ENCODE measurements at regions not wholly inside any gene's neighbourhood (a gene's known extent, or its start where the extent isn't known, plus 50 kb on each side); places are given as distances from the start of the nearest gene placed in this dataset.

DNA sequence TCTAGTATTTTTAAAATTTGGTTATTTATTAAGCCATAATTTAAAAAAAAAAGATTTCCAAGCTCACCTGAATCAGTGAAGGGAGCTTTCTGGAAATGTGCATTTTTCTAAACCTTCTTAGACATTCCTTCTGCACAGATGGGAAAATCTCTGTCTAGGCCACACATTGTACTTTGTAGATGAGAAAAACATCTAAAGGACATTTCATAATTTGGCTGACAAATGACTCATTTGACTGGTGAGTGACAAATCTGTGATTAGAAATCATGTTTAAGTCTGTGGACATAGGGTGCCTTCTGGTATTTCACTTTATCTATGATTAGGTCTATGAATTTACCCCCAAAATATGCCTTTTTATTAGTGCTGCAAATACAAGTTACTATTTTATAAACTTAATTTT, 1044.9 kb upstream of the FLRT2 start:
- no peak for DNase-seq
- ATAC-seq (ENCODE audit: insufficient read depth, low FRiP score): no peak
- TF ChIP-seq, protein P1, sequence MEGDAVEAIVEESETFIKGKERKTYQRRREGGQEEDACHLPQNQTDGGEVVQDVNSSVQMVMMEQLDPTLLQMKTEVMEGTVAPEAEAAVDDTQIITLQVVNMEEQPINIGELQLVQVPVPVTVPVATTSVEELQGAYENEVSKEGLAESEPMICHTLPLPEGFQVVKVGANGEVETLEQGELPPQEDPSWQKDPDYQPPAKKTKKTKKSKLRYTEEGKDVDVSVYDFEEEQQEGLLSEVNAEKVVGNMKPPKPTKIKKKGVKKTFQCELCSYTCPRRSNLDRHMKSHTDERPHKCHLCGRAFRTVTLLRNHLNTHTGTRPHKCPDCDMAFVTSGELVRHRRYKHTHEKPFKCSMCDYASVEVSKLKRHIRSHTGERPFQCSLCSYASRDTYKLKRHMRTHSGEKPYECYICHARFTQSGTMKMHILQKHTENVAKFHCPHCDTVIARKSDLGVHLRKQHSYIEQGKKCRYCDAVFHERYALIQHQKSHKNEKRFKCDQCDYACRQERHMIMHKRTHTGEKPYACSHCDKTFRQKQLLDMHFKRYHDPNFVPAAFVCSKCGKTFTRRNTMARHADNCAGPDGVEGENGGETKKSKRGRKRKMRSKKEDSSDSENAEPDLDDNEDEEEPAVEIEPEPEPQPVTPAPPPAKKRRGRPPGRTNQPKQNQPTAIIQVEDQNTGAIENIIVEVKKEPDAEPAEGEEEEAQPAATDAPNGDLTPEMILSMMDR (IDR thresholded peaks at IDR 0.05; ENCODE audit: control extremely low read depth, extremely low read depth): no peak
- Histone ChIP-seq H3K9me3 (ENCODE audit: control insufficient read depth in 4 of 4, insufficient read depth in 3 of 4, low read length in 3 of 4) (no peaks in the 10 kb centered on the region), H3K4me1 (ENCODE audit: control insufficient read depth in 5 of 5, insufficient read depth in 5 of 5, low read length in 5 of 5) (no peaks in the 10 kb centered on the region), H3K27ac (ENCODE audit: low read depth in 1 of 2, low read length in 1 of 2) (no peak overlapping the region), H3K9ac (ENCODE audit: insufficient read depth in 1 of 2, low read length in 2 of 2) (no peak overlapping the region), H3K4me3 (no peak overlapping the region), H3K27me3 (ENCODE audit: control insufficient read depth in 3 of 3, insufficient read depth in 3 of 3, low read length in 2 of 3) (no peaks in the 10 kb centered on the region), H3K36me3 (ENCODE audit: control insufficient read depth in 4 of 4, insufficient read depth in 4 of 4, low read length in 4 of 4) (no peaks in the 10 kb centered on the region)

DNA sequence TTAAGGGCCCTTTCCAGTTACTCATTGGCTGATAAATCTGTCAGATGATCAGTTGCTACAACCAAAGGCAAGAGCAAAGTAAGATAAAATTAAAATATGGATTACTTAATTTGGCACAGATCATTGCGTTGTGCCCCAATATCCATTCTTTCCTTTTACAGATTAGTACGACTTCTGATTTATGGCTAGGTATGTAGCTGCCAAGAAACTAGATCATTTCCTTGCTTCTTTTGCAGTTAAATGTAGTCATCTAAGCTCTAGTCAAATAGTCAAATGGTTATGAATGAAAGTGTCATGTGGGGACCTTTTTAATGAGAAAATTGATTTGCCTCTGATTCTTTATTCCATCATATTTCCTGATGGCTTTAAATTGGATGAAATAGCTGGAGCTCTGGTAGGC, 1039.9 kb upstream of the FLRT2 start:
- no peak for DNase-seq
- peaks cover 0 to 2% (median 0%) of the 10 kb centered on the region in 4 donors for H3K9me3 ChIP-seq (ENCODE audit: control insufficient read depth in 4 of 4, insufficient read depth in 3 of 4, low read length in 3 of 4)
- no peak overlapping the region for H3K4me3 ChIP-seq
- no peak overlapping the region for H3K9ac ChIP-seq (ENCODE audit: insufficient read depth in 1 of 2, low read length in 2 of 2)
- H3K4me1 ChIP-seq (ENCODE audit: control insufficient read depth in 5 of 5, insufficient read depth in 5 of 5, low read length in 5 of 5): no peaks in the 10 kb centered on the region
- no peaks in the 10 kb centered on the region for H3K36me3 ChIP-seq (ENCODE audit: control insufficient read depth in 4 of 4, insufficient read depth in 4 of 4, low read length in 4 of 4)
- H3K27ac ChIP-seq (ENCODE audit: low read depth in 1 of 2, low read length in 1 of 2): no peak overlapping the region
- 56 to 79% methylated on average over 2 of the region's 2 CpGs for WGBS, 2 donors
- H3K27me3 ChIP-seq (ENCODE audit: control insufficient read depth in 3 of 3, insufficient read depth in 3 of 3, low read length in 2 of 3): no peaks in the 10 kb centered on the region
- ATAC-seq (ENCODE audit: insufficient read depth, low FRiP score): no peak
- TF ChIP-seq, protein P1 (IDR thresholded peaks at IDR 0.05; ENCODE audit: control extremely low read depth, extremely low read depth): no peak

DNA sequence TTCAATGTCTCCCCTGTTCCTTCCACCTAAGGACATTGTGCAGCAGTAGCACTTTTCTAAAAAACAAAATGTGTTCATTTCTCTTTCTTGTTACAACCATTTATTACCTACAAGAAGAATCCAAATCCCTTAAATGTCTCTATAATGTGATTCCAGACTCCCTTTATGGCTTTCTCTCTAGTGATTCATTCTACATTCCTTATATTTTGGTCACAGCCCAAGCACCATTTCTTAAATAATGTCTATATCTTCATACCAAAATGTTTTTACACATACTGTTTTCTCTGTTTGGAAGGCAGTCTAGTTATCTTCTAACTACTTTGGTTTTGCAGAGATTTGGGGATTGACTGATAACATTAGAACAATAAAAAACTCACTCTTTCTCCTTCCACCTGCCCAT, 1037.3 kb upstream of the FLRT2 start:
- Histone ChIP-seq H3K27me3 (ENCODE audit: control insufficient read depth in 3 of 3, insufficient read depth in 3 of 3, low read length in 2 of 3) (no peaks in the 10 kb centered on the region), H3K4me1 (ENCODE audit: control insufficient read depth in 5 of 5, insufficient read depth in 5 of 5, low read length in 5 of 5) (no peaks in the 10 kb centered on the region), H3K9me3 (ENCODE audit: control insufficient read depth in 4 of 4, insufficient read depth in 3 of 4, low read length in 3 of 4) (peaks cover 0 to 2% (median 0%) of the 10 kb centered on the region in 4 donors), H3K4me3 (no peak overlapping the region), H3K9ac (ENCODE audit: insufficient read depth in 1 of 2, low read length in 2 of 2) (no peak overlapping the region), H3K27ac (ENCODE audit: low read depth in 1 of 2, low read length in 1 of 2) (no peak overlapping the region), H3K36me3 (ENCODE audit: control insufficient read depth in 4 of 4, insufficient read depth in 4 of 4, low read length in 4 of 4) (no peaks in the 10 kb centered on the region)
- DNase-seq (no peak), ATAC-seq (ENCODE audit: insufficient read depth, low FRiP score) (no peak)
- TF ChIP-seq, protein P1 (IDR thresholded peaks at IDR 0.05; ENCODE audit: control extremely low read depth, extremely low read depth): no peak

DNA sequence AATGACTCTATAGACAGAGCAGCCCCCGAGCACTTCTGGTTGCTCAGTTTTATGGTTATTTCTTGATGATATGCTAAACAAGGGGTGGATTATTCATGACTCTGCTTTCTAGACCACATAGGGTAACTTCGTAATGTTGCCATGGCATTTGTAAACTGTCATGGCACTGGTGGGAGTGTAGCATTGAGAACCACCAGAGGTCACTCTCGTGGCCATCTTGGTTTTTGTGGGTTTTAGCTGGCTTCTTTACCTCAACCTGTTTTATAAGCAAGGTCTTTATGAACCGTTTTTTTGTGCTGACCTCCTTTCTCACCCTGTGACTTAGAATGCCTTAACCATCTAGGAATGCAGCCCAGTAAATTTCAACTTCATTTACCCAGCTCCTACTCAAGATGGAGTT, 1036.2 kb upstream of the FLRT2 start:
- WGBS, 2 donors: 75 to 83% methylated on average over 4 of the region's 4 CpGs
- Histone ChIP-seq H3K27ac (ENCODE audit: low read depth in 1 of 2, low read length in 1 of 2) (no peak overlapping the region), H3K9me3 (ENCODE audit: control insufficient read depth in 4 of 4, insufficient read depth in 3 of 4, low read length in 3 of 4) (peaks cover 0 to 2% (median 0%) of the 10 kb centered on the region in 4 donors), H3K36me3 (ENCODE audit: control insufficient read depth in 4 of 4, insufficient read depth in 4 of 4, low read length in 4 of 4) (no peaks in the 10 kb centered on the region), H3K9ac (ENCODE audit: insufficient read depth in 1 of 2, low read length in 2 of 2) (no peak overlapping the region), H3K27me3 (ENCODE audit: control insufficient read depth in 3 of 3, insufficient read depth in 3 of 3, low read length in 2 of 3) (no peaks in the 10 kb centered on the region), H3K4me1 (ENCODE audit: control insufficient read depth in 5 of 5, insufficient read depth in 5 of 5, low read length in 5 of 5) (no peaks in the 10 kb centered on the region), H3K4me3 (no peak overlapping the region)
- ATAC-seq (ENCODE audit: insufficient read depth, low FRiP score) (no peak), DNase-seq (no peak)
- TF ChIP-seq, protein P1 (IDR thresholded peaks at IDR 0.05; ENCODE audit: control extremely low read depth, extremely low read depth): no peak
